Tibial artery (tissue), 4 donors: ENCODE measurements at regions not wholly inside any gene's neighbourhood (a gene's known extent, or its start where the extent isn't known, plus 50 kb on each side); places are given as distances from the start of the nearest gene placed in this dataset.
"Not testable (repeated sequence)": the region's sequence is repeated elsewhere in the genome, so short reads cannot be mapped to it uniquely, and the experiment has no call there.

Source experiments
- DNase-seq, 2 donors: peaks; one replicate each; pipeline ENCODE4 v3.0.0-alpha.2; 2019
- H3K27ac ChIP-seq, 2 donors: fragments of 200-600 bp; sonication (generic) in 1 of 2; 1 replicate in 1 of 2; 2 replicates in 1 of 2; pipeline ENCODE4 v1.5.1; 2018 to 2019; ENCODE audit warnings: mild to moderate bottlenecking in 1 of 2
- H3K27me3 ChIP-seq, 2 donors: fragments of 200-600 bp; sonication (generic) in 1 of 2; one replicate each; pipeline versions ENCODE4 v1.5.1 to v1.6.0; 2016 to 2019
- H3K36me3 ChIP-seq, 3 donors: fragments of 200-600 bp; sonication (generic) in 2 of 3; one replicate each; pipeline ENCODE4 v1.5.1; 2016 to 2019; ENCODE audit warnings: mild to moderate bottlenecking in 2 of 3
- H3K4me1 ChIP-seq, 4 donors: fragments of 200-600 bp; sonication (generic) in 2 of 4; 1 replicate in 3 of 4; 2 replicates in 1 of 4; pipeline ENCODE4 v1.5.1; 2016 to 2019
- H3K4me3 ChIP-seq, 2 donors: fragments of 200-600 bp; sonication (generic) in 1 of 2; 1 replicate in 1 of 2; 2 replicates in 1 of 2; pipeline ENCODE4 v1.5.1; 2018 to 2019; ENCODE audit warnings: mild to moderate bottlenecking in 2 of 2
- H3K9me3 ChIP-seq, 3 donors: fragments of 200-600 bp; sonication (generic) in 1 of 3; one replicate each; pipeline ENCODE4 v1.5.1; 2016 to 2019
- CTCF ChIP-seq, 2 experiments: fragments of 200-600 bp in 1 of 2; fragments of 450-650 bp in 1 of 2; IDR thresholded peaks; one replicate each; pipeline ENCODE4 v1.5.1; 2017 to 2019; ENCODE audit warnings: antibody characterized with exemption in 2 of 2, mild to moderate bottlenecking in 1 of 2, moderate library complexity in 1 of 2
- intact Hi-C: fragments of 100-400 bp; cut with DNase I; formaldehyde crosslinking; loops from one replicate; pipeline ENCODE4 v1.15.0; 2023; ENCODE audit warnings: low total_unique reads

GRCh38 chr3:75188962-75189361 is 475.2 kb upstream of the FRG2C start:
- Histone ChIP-seq H3K9me3 (no peaks in the 10 kb centered on the region), H3K27me3 (no peaks in the 10 kb centered on the region), H3K36me3 (no peaks in the 10 kb centered on the region), H3K4me3 (no peak overlapping the region), H3K27ac (no peak overlapping the region), H3K4me1 (no peaks in the 10 kb centered on the region)
- intact Hi-C loops: no loop called here
- DNase-seq: no peak
- no peak for TF ChIP-seq CTCF (IDR thresholded peaks at IDR 0.05)

DNA sequence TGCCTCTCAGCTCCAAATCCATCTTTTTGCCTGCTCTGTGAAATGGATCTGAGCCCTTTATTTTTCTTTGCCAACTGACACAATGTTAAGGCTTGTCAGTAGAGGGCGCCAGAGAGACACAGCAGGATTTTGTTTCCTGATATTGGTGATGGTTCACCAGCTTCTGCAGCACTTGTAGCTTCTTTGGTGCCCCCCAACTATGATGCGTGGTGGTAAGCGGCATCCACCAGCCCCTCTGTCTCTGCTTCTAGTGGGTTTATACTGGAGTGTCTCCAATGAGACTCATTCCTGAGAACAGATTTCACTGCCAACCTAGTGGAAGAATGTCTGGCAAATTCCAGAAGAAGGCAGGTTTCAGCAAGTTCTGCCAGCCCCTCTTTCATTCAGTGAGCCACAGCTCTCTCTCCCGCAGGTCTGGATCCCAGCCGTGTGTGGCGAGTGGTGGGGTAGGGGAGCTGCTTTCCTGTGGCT is 471.9 kb upstream of the FRG2C start:
- H3K27me3 ChIP-seq: no peaks in the 10 kb centered on the region
- intact Hi-C loops: no loop called here
- no peaks in the 10 kb centered on the region for H3K36me3 ChIP-seq
- DNase-seq: no peak
- peak; percentile 46 to 69 for TF ChIP-seq CTCF (IDR thresholded peaks at IDR 0.05)
- H3K9me3 ChIP-seq: no peaks in the 10 kb centered on the region
- H3K4me1 ChIP-seq: no peaks in the 10 kb centered on the region
- no peak overlapping the region for H3K27ac ChIP-seq
- no peak overlapping the region for H3K4me3 ChIP-seq

DNA sequence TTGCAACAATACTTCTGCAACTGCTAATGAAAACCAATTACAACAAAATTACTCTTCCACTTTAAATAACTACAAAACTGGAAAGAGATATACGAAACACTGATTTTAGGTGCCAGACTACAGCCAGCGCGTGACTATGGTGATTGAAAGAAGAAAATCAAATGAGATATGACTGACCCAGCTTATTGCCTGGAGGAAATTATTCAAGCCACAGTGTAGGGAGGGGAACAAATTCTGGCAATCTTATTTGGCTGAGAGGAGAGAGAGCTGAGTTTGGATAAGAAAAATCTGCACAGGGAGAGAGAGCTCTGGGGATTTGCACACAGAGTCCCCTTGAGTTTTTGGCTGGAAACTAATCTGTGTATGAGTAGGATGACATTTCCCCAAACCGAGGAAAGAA is 470.3 kb upstream of the FRG2C start:
- H3K4me1 ChIP-seq: no peaks in the 10 kb centered on the region
- H3K27me3 ChIP-seq: no peaks in the 10 kb centered on the region
- no peak for TF ChIP-seq CTCF (IDR thresholded peaks at IDR 0.05)
- no peak overlapping the region for H3K27ac ChIP-seq
- no peak for DNase-seq
- H3K4me3 ChIP-seq: no peak overlapping the region
- intact Hi-C loops: no loop called here
- H3K9me3 ChIP-seq: no peaks in the 10 kb centered on the region
- H3K36me3 ChIP-seq: no peaks in the 10 kb centered on the region

DNA sequence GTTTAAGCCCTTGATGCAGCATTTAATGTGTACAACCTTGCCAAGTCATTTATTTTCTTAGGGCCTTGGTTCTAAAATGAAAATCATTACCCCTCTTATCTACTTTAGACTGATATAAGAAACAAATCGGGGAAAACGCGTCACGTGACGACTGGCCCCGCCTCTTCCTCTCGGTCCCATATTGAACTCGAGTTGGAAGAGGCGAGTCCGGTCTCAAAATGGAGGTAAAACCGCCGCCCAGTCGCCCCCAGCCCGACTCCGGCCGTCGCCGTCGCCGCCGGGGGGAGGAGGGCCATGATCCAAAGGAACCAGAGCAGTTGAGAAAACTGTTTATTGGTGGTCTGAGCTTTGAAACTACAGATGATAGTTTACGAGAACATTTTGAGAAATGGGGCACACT is 449.8 kb upstream of the FRG2C start:
- H3K4me3 ChIP-seq, H3K4me1 ChIP-seq, H3K27ac ChIP-seq, intact Hi-C loops, H3K9me3 ChIP-seq, H3K27me3 ChIP-seq, DNase-seq, H3K36me3 ChIP-seq: not testable (repeated sequence)

- H3K27ac ChIP-seq: no peak overlapping the region
- no peaks in the 10 kb centered on the region for H3K9me3 ChIP-seq
- H3K27me3 ChIP-seq: no peaks in the 10 kb centered on the region
- H3K36me3 ChIP-seq: no peaks in the 10 kb centered on the region
- intact Hi-C loops: no loop called here
- no peak overlapping the region for H3K4me3 ChIP-seq
- DNase-seq: no peak
- H3K4me1 ChIP-seq: no peaks in the 10 kb centered on the region
- TF ChIP-seq CTCF (IDR thresholded peaks at IDR 0.05): no peak
Measured at GRCh38 chr3:75218577-75218976, 445.6 kb upstream of the FRG2C start.

DNA sequence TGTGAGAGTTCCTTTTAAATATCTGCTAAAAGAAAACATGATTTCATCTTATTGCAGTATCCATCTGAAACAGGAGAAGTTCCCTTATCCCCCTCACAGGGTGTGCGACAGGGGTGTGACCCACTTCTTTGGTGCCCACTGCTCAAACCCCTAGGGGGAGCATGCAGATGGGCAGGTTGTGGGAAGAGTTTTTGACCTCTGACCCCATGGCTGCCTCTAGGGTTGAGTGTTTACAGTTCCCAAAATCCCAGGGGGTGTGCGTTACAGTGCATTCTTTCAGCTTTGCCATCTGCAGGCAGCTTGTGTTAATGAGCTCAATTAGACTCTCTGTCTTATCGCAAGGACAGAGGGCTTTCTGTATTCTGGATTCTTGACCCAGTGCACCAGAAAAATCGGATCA is 443.2 kb upstream of the FRG2C start:
- H3K36me3 ChIP-seq: no peaks in the 10 kb centered on the region
- no peak for DNase-seq
- no peaks in the 10 kb centered on the region for H3K27me3 ChIP-seq
- H3K4me1 ChIP-seq: no peaks in the 10 kb centered on the region
- TF ChIP-seq CTCF (IDR thresholded peaks at IDR 0.05): no peak
- intact Hi-C loops: no loop called here
- no peak overlapping the region for H3K27ac ChIP-seq
- no peaks in the 10 kb centered on the region for H3K9me3 ChIP-seq
- H3K4me3 ChIP-seq: no peak overlapping the region
